Femur (tissue), 1 donor: ENCODE measurements at regions not wholly inside any gene's neighbourhood (a gene's known extent, or its start where the extent isn't known, plus 50 kb on each side); places are given as distances from the start of the nearest gene placed in this dataset.
"Not testable (repeated sequence)": the region's sequence is repeated elsewhere in the genome, so short reads cannot be mapped to it uniquely, and the experiment has no call there.

Experiments
- DNase-seq: peaks from one replicate; pipeline ENCODE4 v3.0.0-alpha.2; 2017

DNA sequence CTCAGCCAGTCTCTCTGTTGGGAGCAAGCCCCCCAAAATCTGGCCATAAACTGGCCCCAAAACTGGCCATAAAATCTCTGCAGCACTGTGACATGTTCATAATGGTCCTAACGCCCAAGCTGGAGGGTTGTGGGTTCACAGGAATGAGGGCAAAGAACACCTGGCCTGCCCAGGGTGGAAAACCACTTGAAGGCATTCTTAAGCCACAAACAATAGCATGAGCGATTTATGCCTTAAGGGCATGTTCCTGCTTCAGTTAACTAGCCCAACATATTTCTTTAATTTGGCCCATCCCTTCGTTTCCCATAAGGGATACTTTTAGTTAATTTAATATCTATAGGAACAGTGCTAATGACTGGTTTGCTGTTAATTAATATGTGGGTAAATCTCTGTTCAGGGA lies 205.8 kb downstream of the ALG10 start:
- not testable (repeated sequence) for DNase-seq

DNA sequence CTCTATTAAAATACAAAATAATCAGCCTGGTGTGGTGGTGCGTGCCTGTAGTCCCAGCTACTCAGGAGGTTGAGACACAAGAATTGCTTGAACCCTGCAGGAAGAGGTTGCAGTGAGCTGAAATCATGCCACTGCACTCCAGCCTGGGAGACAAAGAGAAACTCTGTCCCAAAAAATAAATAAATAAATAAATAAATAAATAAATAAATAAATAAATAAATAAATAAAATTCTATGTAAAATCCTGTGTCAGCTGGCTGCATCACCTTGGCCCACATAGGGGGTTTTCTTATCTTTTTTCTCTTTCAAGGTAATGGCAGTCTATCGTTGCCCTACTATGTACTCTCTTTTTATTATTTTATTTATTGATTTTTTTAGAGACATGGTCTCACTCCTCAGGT lies 206.7 kb downstream of the ALG10 start:
- not testable (repeated sequence) for DNase-seq

DNA sequence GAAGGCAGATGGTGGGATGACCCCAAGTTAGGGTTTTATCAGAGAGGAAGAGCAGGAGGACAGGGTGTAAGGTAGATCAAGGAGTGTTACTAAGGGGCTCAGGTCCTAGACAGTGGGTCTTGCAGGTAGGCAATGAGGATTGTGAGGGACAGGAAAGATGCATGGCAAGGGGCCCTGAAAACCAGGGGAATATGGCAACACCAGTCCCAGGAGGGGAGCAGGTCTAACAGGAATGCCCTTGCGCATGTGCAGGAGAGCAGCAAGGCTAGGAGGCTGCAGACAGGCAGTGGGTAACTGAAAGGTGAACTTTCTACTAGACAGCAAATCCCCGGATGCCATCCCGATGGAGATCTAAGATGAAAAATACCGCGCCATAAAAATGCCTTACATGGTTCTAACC lies 211.3 kb downstream of the ALG10 start:
- DNase-seq, result no peak

- no peak for DNase-seq
Measured at GRCh38 chr12:34236073-34236472, 213.8 kb downstream of the ALG10 start.

GRCh38 chr12:34244608-34245007 lies 222.3 kb downstream of the ALG10 start:
- no peak for DNase-seq

DNA sequence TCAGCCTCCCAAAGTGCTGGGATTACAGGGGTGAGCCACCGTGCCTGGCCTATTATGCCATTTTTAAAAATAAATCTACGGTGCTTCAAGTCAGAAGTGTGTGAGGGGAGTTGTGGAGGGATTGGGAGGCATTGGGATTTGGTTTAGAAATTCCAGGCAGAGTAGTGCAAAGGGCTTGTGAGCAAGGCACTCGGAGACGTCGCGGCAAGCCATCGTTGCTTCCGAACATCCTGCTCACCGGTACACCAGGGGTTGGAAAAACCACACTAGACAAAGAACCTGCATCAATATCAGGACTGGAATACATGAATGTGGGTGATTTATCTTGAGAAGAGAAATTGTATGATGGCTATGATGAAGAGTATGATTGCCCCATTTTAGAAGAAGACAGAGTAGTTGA lies 227.0 kb downstream of the ALG10 start:
- DNase-seq, result no peak

GRCh38 chr12:34251879-34252278 lies 229.6 kb downstream of the ALG10 start:
- DNase-seq, result not testable (repeated sequence)

GRCh38 chr12:34253674-34254073 lies 231.4 kb downstream of the ALG10 start:
- no peak for DNase-seq

- no peak for DNase-seq
Measured at GRCh38 chr12:34257093-34257492, 234.8 kb downstream of the ALG10 start.

DNA sequence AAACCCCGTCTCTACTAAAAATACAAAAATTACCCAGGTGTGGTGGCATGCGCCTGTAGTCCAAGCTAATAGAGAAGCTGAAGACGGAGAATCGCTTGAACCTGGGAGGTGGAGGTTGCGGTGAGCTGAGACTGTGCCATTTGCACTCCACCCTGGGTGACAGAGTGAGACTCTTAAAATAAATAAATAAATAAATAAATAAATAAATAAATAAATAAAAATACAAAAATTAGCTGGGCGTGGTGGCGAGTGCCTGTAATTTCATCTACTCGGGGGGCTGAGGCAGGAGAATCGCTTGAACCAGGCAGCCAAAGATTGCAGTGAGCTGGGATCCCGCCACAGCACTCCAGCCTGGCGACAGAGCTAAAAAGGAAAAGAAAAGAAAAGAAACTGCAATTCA lies 239.8 kb downstream of the ALG10 start:
- not testable (repeated sequence) for DNase-seq

DNA sequence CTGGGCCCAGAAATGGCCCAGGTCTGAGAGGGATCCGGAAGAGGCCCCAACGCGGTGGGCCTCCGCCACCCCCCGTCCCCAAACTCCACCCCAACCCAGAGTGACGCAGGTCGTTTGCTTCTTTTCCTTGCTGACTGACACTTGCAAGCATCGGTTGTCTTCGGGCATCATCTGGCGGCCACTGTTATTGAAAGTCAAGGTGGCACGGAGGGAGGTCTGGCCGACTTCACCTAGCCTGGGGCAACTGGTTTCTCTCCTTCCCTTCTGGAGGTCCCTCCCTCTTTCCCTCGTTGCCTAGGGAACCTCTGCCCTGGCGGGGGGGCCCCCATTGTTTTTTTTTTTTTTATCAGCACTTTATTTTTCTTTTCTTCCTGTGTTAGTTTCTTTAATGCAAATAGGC lies 241.8 kb downstream of the ALG10 start:
- no peak for DNase-seq

- not testable (repeated sequence) for DNase-seq
Measured at GRCh38 chr12:34273703-34274102, 251.4 kb downstream of the ALG10 start.

- DNase-seq, result no peak
Measured at GRCh38 chr12:34275129-34275528, 252.8 kb downstream of the ALG10 start.

- DNase-seq, result no peak
Measured at GRCh38 chr12:34286483-34286882, 264.2 kb downstream of the ALG10 start.

GRCh38 chr12:34286934-34287333 lies 264.6 kb downstream of the ALG10 start:
- no peak for DNase-seq

GRCh38 chr12:34287437-34287836 lies 265.1 kb downstream of the ALG10 start:
- no peak for DNase-seq

DNA sequence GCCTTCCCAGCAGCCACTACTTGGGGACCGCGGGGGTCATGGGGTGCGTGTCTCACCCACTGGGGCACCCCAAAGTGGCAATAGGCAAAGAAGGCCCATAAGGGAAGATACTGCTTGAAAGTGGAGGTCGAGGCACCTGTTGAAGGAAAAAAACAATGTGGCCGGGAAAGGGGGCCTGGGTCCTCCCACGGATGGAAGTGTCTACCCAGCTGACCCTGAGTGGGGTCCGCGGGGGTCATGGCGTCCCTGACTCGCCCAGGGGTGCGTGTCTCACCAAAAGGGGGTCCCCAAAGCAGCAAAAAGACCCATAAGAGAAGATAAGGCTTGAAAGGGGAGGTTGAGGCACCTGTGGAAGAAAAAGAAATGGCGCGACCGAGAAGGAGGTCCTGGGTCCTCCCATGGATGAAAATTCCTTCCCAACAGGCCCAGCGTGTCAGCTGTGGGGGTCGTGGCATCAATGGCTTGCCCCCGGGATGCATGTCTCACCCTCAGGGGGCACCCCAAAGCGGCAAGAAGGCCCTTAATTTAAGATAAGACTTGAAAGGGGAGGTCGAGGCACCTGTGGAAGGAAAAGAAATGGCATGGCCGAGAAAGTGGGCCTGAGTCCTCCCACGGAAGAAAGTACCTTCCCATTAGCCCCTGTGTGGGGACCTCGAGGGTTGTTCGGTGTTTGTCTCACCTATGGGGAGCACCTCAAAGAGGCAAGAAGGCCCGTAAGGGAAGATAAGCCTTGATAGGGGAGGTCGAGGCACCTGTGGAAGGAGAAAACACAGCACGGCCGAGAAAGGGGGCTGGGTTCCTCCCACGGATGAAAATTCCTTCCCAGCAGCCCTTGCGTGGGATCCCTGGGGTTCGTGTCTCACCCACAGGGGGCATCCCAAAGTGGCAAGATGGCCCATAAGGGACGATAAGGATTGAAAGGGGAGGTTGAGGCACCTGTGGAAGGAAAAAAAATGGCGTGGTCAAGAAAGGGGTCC lies 266.0 kb downstream of the ALG10 start:
- no peak for DNase-seq

GRCh38 chr12:34288963-34289345 lies 266.7 kb downstream of the ALG10 start:
- no peak for DNase-seq

- DNase-seq, result no peak
Measured at GRCh38 chr12:34289431-34290380, 267.4 kb downstream of the ALG10 start.

GRCh38 chr12:34290381-34290995 lies 268.2 kb downstream of the ALG10 start:
- no peak for DNase-seq

- DNase-seq, result no peak
Measured at GRCh38 chr12:34291001-34291400, 268.7 kb downstream of the ALG10 start.

GRCh38 chr12:34291426-34291901 lies 269.2 kb downstream of the ALG10 start:
- no peak for DNase-seq
